NCI-H1436 (cell line): ENCODE measurements at regions not wholly inside any gene's neighbourhood (a gene's known extent, or its start where the extent isn't known, plus 50 kb on each side); places are given as distances from the start of the nearest gene placed in this dataset.

ENCODE experiments used
- DNase-seq: peaks from one replicate; lab custom pipeline; 2025; lab: John Stamatoyannopoulos, UW

- no peak for DNase-seq
Observed at GRCh38 chr7:121525155-121525819, 129.2 kb upstream of the FAM3C start.

GRCh38 chr7:121521711-121522400 lies 125.7 kb upstream of the FAM3C start:
- no peak for DNase-seq

DNA sequence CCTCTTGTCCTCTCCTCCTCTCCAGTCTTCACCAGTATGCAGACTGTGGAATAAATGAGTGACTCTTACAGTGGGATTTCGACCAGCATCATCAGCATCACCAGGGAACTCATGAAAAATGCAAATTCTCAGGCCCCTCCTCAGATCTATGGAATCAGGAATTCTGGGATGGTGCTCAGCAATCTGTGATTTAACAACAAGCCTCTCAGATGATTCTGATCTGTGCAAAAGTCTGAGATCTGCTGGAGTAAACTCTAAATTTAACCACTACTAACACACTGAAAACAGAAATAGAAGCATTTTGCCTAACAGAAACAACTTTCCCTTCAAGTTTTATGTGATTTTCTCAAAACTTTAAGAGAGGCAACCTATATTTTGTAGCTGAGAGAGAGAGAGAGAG lies 124.8 kb upstream of the FAM3C start:
- DNase-seq, result no peak

DNA sequence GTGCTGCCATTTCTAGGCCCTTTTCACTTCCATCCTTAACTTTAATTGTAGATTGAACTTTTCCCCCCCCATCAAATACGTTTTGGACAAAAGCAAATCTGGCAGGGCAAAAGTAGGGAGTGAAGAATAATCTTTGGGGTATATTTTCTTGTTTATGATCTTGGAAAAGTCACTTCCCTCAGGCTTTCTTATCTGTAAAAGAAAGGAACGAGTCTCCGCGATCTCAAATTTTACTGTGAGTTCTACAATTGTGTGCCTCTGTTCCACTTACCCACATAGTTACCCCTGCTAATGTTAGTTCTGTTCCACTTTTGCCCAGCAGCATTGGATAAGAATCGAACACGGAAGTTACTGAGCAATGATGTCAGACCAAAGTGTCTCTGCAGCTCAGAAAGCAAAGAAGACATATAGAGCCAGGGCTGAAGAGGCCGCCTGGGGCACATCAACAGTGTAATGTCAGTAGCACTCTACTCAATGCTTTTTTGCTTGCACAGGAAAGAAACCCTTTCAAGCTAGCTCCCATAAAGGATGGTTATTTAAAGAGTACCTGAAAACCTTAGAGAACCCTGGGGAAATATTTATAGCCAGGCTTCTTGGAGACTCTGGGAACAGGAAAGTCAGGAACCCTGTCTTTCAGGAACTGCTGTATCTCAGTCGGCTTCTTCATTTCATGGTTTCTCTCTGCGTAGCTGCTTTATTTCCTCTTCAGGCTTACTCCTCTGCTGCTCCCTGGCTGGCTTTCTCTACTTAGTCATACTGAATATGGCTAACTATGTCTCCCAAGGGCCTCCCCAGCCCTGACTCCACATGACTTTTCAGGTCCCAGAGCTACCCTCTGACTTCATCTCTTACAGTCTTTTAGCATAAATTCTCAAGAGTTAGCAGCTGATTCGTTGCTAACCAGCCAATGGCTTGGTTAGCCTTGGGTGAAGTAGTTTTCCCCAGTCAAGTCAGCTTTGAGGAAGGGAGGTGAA lies 123.7 kb upstream of the FAM3C start:
- DNase-seq, result no peak

DNA sequence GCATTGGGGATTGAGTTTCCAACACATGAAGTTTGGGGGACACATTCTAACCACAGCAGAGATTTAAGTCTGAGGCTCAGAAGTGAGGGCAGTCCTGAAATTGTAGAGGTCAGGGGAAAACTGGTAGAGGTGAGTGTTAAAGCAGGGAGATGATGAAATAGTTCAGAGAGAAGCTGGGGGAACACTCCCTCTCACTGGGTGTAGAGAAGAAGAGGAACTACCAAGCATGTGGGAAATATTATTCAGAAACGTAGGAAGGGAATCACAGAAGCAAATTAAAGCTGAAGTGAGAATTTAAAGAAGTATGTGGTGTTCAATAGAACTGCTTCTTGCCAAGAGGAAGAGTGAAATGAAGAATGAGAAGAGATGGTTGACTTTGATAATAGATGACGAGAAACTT lies 121.5 kb upstream of the FAM3C start:
- DNase-seq, result no peak

- DNase-seq, result no peak
Observed at GRCh38 chr7:121516821-121517220, 120.7 kb upstream of the FAM3C start.

DNA sequence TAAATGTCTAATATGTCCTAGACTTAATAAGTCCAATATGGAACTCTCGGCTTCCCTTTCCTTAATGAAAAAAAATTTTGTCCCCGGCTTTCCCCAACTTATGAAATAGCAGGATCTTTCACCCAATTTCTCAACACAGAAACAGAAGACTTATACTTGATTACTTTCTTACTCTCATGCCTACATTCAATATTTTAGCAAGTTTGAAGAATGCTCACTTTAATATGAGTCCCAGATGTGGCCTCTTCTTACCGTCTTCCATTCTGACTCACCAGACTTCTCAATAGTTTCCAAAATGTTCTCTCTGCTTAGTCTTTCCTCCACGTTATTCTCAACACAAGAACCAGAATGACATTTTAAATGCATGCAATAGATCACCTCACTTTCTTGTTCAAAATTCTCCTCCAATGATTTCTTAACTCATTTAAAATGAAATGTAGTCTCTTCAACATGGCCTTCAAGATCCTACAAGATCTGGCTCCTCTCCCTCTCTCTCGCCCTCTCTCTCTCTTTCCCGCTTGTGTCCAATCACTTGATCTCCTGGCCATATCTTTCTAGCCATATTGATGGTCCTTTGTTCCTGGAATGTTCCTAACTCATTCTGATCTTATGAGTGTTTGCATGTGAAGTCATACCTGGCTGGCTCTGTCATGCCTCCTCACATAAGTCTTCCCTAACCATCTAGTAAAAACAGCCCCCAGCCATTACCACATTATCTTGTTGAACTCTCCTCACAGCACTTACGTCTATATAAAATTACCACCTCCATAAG lies 119.7 kb upstream of the FAM3C start:
- DNase-seq, result no peak

DNA sequence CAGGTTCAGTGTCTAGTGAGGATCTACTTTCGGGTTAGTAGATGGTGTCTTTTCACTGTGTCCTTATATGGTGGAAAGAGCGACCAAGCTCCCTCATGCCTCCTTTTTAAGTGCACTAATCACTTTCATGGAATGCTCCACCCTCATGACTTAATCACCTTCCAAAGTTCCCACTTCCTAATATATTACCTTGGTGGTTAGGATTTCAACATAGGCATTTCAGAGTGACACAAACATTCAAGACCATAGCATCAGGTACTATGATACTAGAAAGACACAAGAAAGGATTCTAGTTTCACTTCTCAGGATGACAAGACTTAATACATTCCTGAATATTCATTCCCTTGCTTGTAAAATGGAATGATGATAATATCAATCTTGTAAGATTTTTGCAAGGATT lies 119.1 kb upstream of the FAM3C start:
- no peak for DNase-seq

- no peak for DNase-seq
Observed at GRCh38 chr7:121513105-121513504, 117.0 kb upstream of the FAM3C start.

DNA sequence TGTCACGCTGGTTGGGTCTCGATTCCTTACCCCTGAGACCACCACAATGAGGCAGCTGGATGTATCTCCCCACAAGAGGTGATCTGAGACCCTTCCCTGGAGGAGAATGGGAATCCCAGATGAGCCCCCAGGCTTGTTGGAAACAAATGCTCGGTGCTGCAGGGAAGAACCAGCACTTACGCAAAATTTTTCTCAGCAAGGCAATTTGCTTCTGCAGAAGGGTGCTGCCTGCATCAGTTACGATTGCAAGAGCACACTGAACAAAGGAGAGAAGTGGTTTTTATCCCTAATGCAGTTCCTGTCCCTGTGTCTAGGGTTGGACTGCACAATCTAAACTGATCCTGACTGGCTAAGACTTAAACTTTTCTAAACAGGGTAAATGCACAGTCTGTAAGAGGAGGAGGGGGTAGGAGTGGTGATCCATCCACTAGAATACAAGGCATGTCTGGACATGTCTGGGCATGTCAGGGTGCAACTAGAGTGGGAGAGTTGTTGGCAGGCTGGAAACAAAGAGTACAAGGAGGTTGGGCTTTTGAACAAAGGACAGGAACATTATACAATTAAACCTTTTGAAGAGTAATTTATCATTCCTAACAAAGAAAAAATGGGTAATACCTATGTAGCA lies 114.9 kb upstream of the FAM3C start:
- no peak for DNase-seq

- DNase-seq, result no peak
Observed at GRCh38 chr7:121510302-121510701, 114.2 kb upstream of the FAM3C start.

GRCh38 chr7:121505540-121506182 lies 109.6 kb upstream of the FAM3C start:
- DNase-seq, result no peak

- no peak for DNase-seq
Observed at GRCh38 chr7:121505021-121505420, 108.9 kb upstream of the FAM3C start.

- no peak for DNase-seq
Observed at GRCh38 chr7:121504482-121504881, 108.4 kb upstream of the FAM3C start.

DNA sequence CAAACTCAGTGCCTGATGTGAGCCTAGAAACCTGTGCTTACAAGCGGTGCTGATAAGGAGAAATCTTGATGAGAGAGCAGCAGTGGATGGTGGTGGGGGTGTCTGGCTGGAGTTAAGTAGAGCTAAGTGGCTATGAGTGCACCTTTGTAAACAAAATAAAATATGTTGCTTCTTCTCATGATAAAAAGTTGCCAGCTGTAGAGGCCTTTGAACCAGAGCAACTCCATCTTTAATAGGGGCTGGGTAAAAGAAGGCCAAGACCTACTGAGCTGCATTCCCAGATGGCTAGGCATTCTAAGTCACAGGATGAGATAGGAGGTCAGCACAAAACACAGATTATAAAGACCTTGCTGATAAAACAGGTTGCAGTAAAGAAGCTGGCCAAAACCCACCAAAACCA lies 107.6 kb upstream of the FAM3C start:
- no peak for DNase-seq

DNA sequence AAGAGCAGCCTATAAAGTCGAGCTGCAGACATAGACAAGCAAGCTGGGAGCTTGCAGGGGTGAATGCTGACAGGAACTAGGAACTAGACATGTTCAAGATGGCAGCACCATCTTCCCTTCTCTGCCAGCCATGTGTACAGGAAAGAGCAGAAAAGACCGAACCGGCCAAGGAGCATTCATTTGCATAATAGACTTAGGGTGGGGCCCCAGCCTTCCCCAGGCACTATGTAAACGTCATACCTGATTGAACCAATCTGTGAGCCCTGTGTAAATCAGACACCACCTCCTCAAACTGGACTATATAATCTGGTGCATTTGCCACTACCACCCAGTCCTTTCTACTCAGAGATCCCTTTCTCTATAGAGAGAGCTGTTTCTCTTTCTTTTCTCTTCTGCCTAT lies 106.9 kb upstream of the FAM3C start:
- no peak for DNase-seq

DNA sequence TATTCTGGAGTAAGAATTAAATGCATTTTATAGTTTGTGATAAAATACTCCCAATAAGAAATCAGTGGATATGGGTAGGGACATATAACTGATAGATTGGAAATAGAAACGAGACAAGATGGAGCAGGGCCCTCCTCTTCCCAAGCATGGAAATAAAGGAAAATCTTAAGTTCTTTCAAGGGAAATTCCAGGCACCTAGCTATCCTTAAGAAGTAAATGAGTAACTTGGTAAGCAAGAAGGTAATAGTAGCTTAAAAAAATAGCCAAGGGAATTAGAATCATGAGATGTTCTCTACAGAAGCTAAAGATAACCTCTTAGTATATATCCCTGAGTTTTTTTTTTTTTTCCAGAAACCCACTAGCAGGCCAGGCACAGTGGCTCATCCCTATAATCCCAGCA lies 105.5 kb upstream of the FAM3C start:
- DNase-seq, result no peak

DNA sequence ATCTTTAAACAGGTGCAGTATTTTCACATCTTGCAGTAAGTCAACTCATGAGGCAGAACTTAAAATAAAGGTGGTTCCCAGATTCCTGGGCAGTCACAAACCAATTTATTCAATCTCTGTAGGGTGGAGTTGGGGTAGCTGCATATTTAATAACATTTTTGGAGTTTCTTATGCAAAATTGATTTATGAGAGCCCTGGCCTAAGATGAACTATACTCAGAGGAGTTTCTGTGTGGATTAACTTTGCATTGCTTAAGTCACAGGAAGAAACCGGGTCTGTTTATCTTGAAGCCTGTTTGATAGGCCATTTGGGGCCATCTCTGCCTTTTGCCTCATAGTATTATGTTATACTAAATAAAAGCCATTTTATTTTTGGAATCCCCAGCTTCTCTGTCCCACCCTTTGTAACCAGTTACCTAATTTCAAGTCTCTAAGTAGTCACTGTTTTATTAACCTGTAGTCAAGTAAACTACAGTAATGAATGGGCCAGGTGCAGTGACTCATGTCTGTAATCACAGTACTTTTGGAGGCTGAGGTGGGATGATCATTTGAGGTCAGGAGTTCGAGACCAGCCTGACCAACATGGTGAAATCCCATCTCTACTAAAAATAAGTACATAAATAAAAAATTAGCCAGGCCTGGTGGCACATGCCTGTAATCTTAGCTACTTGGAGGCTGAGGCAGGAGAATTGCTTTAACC lies 104.4 kb upstream of the FAM3C start:
- DNase-seq, result no peak

DNA sequence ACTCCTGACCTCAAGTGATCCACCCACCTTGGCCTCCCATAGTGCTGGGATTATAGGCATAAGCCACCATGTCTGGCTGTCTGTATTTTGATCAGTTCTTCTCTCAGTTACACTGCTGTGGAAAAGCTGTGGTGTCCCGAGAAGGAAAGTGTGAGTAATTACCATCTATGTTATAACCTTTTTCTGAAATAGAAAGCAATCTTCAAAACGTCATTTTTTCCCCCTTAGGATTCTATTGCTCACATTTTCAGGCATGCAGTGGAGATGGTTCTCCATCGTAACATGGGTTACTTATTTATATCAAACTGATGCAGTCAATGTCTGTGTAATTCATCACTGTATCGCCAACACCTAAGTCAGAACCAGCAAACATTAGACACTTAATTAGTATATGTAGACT lies 103.5 kb upstream of the FAM3C start:
- DNase-seq, result no peak

DNA sequence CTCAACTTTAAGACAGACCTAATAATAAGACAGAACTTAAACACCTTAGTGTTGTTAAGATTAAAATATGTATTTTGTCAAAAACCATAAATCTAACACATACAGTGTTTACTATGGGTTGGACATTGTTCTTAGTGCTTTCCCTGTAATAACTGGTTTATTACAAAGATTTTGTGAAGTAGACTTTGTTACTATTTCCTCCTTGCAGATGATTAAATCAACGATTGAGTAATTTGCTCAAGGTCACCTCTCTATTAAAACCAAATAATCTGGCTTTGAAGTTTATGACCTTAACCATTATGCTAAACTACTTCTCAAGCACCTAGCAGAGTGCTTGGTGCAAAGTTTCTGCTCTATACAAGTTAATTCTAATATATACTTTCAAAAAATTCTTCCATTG lies 102.7 kb upstream of the FAM3C start:
- no peak for DNase-seq
